H1 (cell line): ENCODE measurements at regions not wholly inside any gene's neighbourhood (a gene's known extent, or its start where the extent isn't known, plus 50 kb on each side); places are given as distances from the start of the nearest gene placed in this dataset.

Experiments used
- CTBP2 ChIP-seq: IDR thresholded peaks from 2 replicates; pipeline ENCODE4 v1.7.0; 2011; ENCODE audit warnings: borderline replicate concordance, mild to moderate bottlenecking, moderate library complexity, mixed read lengths, low read length; ENCODE audit not compliant: insufficient read depth, insufficient read length
- POLR2A ChIP-seq, 2 experiments: IDR thresholded peaks; 1 replicate in 1 of 2; 2 replicates in 1 of 2; pipeline ENCODE4 v1.6.1; 2011; ENCODE audit warnings: low read depth in 2 of 2, low read length in 2 of 2, mild to moderate bottlenecking in 2 of 2; ENCODE audit errors: control extremely low read depth in 1 of 2

DNA sequence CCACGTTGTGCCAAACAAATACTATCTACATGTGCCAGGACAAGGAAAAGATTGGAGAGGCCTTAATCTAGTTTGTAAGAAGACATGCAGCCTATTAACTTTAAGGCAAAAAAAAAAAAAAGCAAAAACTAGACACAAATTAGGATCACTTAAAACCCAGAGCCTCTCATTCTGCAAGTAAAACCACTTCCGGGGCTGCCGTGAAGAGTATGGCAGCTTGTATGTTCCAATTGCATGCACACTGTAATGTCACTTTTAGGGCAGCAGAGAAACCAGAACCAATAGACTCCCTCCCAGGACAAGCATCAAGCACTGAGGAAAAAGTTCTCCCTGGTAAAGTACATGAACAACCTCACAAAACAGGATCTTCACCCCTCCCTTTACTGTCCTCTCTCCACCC, 70.6 kb downstream of the RSL24D1 start (continued):
- TF ChIP-seq CTBP2: no peak
- no peak for TF ChIP-seq POLR2A (IDR thresholded peaks at IDR 0.05; ENCODE audit: control extremely low read depth in 1 of 2, low read depth in 2 of 2, low read length in 2 of 2)
